SK-N-MC (cell line): ENCODE measurements at regions not wholly inside any gene's neighbourhood (a gene's known extent, or its start where the extent isn't known, plus 50 kb on each side); places are given as distances from the start of the nearest gene placed in this dataset.

Source experiments
- EZH2 ChIP-seq: fragments of 200-600 bp; sonication (generic); IDR thresholded peaks from one replicate; pipeline ENCODE4 v1.6.1; 2017; ENCODE audit warnings: antibody characterized with exemption
- FOXP2 ChIP-seq: optimal IDR thresholded peaks from 2 replicates; pipeline ENCODE3; 2011; ENCODE audit warnings: mild to moderate bottlenecking, moderate library complexity; ENCODE audit not compliant: insufficient read depth; ENCODE audit errors: extremely low read length, control extremely low read depth
- POLR2AphosphoS5 ChIP-seq: IDR thresholded peaks from 2 replicates; pipeline ENCODE4 v1.6.1; 2012; ENCODE audit warnings: mild to moderate bottlenecking, low read depth, low read length, borderline replicate concordance

GRCh38 chr11:76263166-76263565 is 56.9 kb upstream of the WNT11 start:
- TF ChIP-seq POLR2AphosphoS5 (no peak), EZH2 (no peak), FOXP2 (no peak)
